ENCODE measurements at regions not wholly inside any gene's neighbourhood (a gene's known extent, or its start where the extent isn't known, plus 50 kb on each side); places are given as distances from the start of the nearest gene placed in this dataset.

DNA sequence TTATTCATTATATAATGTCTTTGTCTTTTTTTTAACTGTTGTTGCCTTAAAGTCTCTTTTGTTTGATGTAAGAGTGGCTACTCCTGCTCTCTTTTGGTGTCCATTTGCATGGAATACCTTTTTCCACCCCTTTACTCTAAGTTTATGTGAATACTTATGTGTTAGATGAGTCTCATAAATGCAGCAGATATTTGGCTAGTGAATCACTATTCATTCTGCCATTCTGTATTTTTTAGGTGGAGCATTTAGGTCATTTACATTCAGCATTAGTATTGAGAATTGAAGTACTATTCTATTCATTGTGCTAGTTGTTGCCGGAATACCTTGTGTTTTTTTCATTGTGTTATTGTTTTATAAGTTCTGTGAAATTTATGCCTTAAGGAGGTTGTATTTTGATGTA, 317.1 kb downstream of the ANXA1 start:
- DNase-seq (no peak), ATAC-seq (no peak)
- WGBS, 3 donors, result 82 to 95% (median 92%) methylated on average over 1 of the region's 1 CpG
- Histone ChIP-seq H3K27me3 (ENCODE audit: insufficient read depth in 3 of 3, low read length in 2 of 3) (no peaks in the 10 kb centered on the region), H3K36me3 (ENCODE audit: insufficient read depth in 1 of 2, low read depth in 1 of 2) (no peaks in the 10 kb centered on the region), H3K4me1 (no peaks in the 10 kb centered on the region), H3K27ac (no peak overlapping the region), H3K4me3 (no peak overlapping the region), H3K9me3 (no peaks in the 10 kb centered on the region)
- no peak for TF ChIP-seq CTCF (IDR thresholded peaks at IDR 0.05)
- intact Hi-C loops (cut with DNase I), result no loop called here

DNA sequence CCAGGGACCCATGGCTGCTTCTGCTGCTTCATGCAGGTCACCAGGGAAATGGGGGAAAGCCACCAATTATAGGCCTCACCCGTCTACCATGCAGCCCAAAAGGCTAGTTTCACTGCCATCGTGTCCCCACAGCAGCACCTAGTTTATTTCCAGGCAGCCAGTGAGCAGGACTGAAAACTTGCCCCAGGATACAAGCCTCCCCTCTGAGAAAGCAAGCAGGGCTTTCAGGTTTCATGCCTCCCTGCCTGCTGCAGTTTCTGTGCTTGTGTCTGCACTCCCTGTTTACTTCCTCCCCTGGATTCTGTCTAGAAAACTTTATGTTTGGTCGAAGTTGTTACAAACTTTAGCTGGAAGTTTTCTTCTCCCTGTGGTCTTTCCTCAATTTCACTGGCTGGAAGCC, 319.1 kb downstream of the ANXA1 start:
- 58 to 72% (median 68%) methylated on average over 3 of the region's 3 CpGs for WGBS, 3 donors
- intact Hi-C loops (cut with DNase I), result no loop called here

DNA sequence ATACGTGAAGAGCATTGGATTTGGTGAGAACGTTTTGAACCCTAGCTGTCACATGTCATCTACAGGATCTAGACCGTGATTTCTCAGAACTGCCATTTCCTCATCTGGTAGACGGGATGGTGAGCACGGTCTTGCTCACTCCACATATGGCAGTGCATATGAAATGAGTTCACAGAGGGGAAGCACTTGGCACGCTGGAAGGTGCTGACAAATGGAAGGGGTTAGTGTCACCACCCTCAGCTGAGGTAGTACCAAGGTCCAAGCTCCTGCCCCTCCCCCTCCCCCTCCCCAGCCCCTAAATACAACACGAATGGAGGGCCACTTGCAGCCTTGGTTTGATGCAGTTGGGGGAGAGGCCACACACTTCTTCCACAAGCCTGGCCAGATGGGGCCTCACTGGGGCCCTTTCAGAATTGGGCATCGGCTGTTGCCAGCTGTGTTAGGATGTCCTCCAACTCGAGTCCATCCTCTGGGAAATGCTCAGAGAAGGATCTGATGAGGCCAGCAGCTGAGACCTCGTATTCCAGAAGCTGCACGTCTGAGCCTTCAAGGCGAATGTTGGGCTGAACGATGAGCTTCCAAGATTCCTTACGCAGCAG, 322.4 kb downstream of the ANXA1 start:
- 80 to 83% (median 82%) methylated on average over 14 of the region's 14 CpGs for WGBS, 3 donors
- no peak for TF ChIP-seq CTCF (IDR thresholded peaks at IDR 0.05)
- no peak for ATAC-seq

More for the DNA sequence above, 319.1 kb downstream of the ANXA1 start:
- ATAC-seq (no peak), DNase-seq (no peak)
- Histone ChIP-seq H3K4me3 (no peak overlapping the region), H3K4me1 (no peaks in the 10 kb centered on the region), H3K36me3 (ENCODE audit: insufficient read depth in 1 of 2, low read depth in 1 of 2) (no peaks in the 10 kb centered on the region), H3K27me3 (ENCODE audit: insufficient read depth in 3 of 3, low read length in 2 of 3) (no peaks in the 10 kb centered on the region), H3K9me3 (no peaks in the 10 kb centered on the region), H3K27ac (no peak overlapping the region)
- TF ChIP-seq CTCF (IDR thresholded peaks at IDR 0.05), result no peak

GRCh38 chr9:73474625-73475024, 323.0 kb downstream of the ANXA1 start:
- no peak overlapping the region for H3K27ac ChIP-seq
- ATAC-seq (no peak), DNase-seq (no peak)
- WGBS, 3 donors, result 90 to 93% (median 92%) methylated on average over 19 to 20 of the region's 20 CpGs
- no peaks in the 10 kb centered on the region for H3K4me1 ChIP-seq
- TF ChIP-seq CTCF (IDR thresholded peaks at IDR 0.05), result no peak
- intact Hi-C loops (cut with DNase I), result no loop called here
- H3K9me3 ChIP-seq, result no peaks in the 10 kb centered on the region
- H3K27me3 ChIP-seq (ENCODE audit: insufficient read depth in 3 of 3, low read length in 2 of 3), result no peaks in the 10 kb centered on the region
- no peak overlapping the region for H3K4me3 ChIP-seq
- no peaks in the 10 kb centered on the region for H3K36me3 ChIP-seq (ENCODE audit: insufficient read depth in 1 of 2, low read depth in 1 of 2)

More for the DNA sequence above, 322.4 kb downstream of the ANXA1 start:
- Histone ChIP-seq H3K4me3 (no peak overlapping the region), H3K9me3 (no peaks in the 10 kb centered on the region), H3K27ac (no peak overlapping the region), H3K27me3 (ENCODE audit: insufficient read depth in 3 of 3, low read length in 2 of 3) (no peaks in the 10 kb centered on the region), H3K4me1 (no peaks in the 10 kb centered on the region), H3K36me3 (ENCODE audit: insufficient read depth in 1 of 2, low read depth in 1 of 2) (no peaks in the 10 kb centered on the region)
- intact Hi-C loops (cut with DNase I), result no loop called here
- DNase-seq, result no peak

DNA sequence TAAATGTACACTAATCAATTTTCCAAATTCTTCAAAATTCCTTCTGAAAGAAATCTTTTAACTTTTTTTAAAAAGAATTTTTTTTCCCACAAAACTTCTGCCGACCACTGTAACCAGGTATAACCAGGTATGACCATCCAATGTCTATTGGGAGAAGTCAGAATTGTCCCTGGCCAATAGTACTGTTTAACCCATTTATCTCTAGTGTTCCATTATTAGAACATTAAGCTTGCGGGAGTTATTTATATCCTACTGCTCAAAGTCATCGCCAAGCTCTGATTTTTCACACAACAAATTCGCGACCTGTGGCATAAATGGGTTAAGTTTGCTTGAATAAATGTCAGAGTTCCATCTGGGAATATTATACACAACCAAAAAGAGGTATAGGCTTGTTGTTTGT, 343.2 kb downstream of the ANXA1 start:
- TF ChIP-seq CTCF (IDR thresholded peaks at IDR 0.05), result no peak
- no peak for ATAC-seq
- intact Hi-C loops (cut with DNase I), result no loop called here
- Histone ChIP-seq H3K27ac (no peak overlapping the region), H3K27me3 (ENCODE audit: insufficient read depth in 3 of 3, low read length in 2 of 3) (no peaks in the 10 kb centered on the region), H3K4me1 (no peaks in the 10 kb centered on the region), H3K9me3 (no peaks in the 10 kb centered on the region), H3K36me3 (ENCODE audit: insufficient read depth in 1 of 2, low read depth in 1 of 2) (no peaks in the 10 kb centered on the region), H3K4me3 (no peak overlapping the region)
- no peak for DNase-seq
- 89 to 90% (median 90%) methylated on average over 5 of the region's 5 CpGs for WGBS, 3 donors

Data from psoas muscle (tissue), 7 donors.